WTC11 (cell line): ENCODE measurements at regions not wholly inside any gene's neighbourhood (a gene's known extent, or its start where the extent isn't known, plus 50 kb on each side); places are given as distances from the start of the nearest gene placed in this dataset.

Experiments used
- AR ChIP-seq: fragments of 250-450 bp; sonication (Bioruptor Pico); IDR thresholded peaks from 2 replicates; pipeline ENCODE4 v1.9.0; 2021; ENCODE audit warnings: mild to moderate bottlenecking
- ATF3 ChIP-seq: sonication (generic); formaldehyde crosslinking; conservative IDR thresholded peaks from 2 replicates; pipeline ENCODE4 v1.8.1; 2022; ENCODE audit warnings: mild to moderate bottlenecking, missing genetic modification reagents
- CREB1 ChIP-seq: sonication (generic); formaldehyde crosslinking; IDR thresholded peaks from 2 replicates; pipeline ENCODE4 v1.8.0; 2023; ENCODE audit warnings: mild to moderate bottlenecking, missing genetic modification reagents
- CTCF ChIP-seq: fragments of 200-600 bp; IDR thresholded peaks from 2 replicates; pipeline ENCODE4 v1.8.0; 2022; ENCODE audit warnings: antibody characterized with exemption
- E2F4 ChIP-seq: sonication (generic); formaldehyde crosslinking; IDR thresholded peaks from 2 replicates; pipeline ENCODE4 v1.8.1; 2022; ENCODE audit warnings: low read depth, mild to moderate bottlenecking, moderate library complexity, missing genetic modification reagents, borderline replicate concordance
- ETV6 ChIP-seq: sonication (generic); formaldehyde crosslinking; IDR thresholded peaks from 2 replicates; pipeline ENCODE4 v1.8.1; 2022; ENCODE audit warnings: mild to moderate bottlenecking, missing genetic modification reagents
- KAT7 ChIP-seq: sonication (generic); formaldehyde crosslinking; IDR thresholded peaks from 2 replicates; pipeline ENCODE4 v1.8.1; 2023; ENCODE audit warnings: missing genetic modification reagents, mild to moderate bottlenecking, borderline replicate concordance
- MAX ChIP-seq: sonication (generic); formaldehyde crosslinking; IDR thresholded peaks from 2 replicates; pipeline ENCODE4 v1.8.0; 2022; ENCODE audit warnings: mild to moderate bottlenecking, missing genetic modification reagents
- MLX ChIP-seq: sonication (generic); formaldehyde crosslinking; IDR thresholded peaks from 2 replicates; pipeline ENCODE4 v1.8.1; 2023; ENCODE audit warnings: mild to moderate bottlenecking, missing genetic modification reagents, moderate library complexity
- NR2C2 ChIP-seq: sonication (generic); formaldehyde crosslinking; IDR thresholded peaks from 2 replicates; pipeline ENCODE4 v1.8.0; 2022; ENCODE audit warnings: mild to moderate bottlenecking, missing genetic modification reagents
- PREB ChIP-seq: sonication (generic); formaldehyde crosslinking; IDR thresholded peaks from 2 replicates; pipeline ENCODE4 v1.8.1; 2022; ENCODE audit warnings: mild to moderate bottlenecking, missing genetic modification reagents, moderate library complexity, borderline replicate concordance
- USF1 ChIP-seq: sonication (generic); formaldehyde crosslinking; IDR thresholded peaks from 2 replicates; pipeline ENCODE4 v1.8.0; 2022; ENCODE audit warnings: mild to moderate bottlenecking, missing genetic modification reagents
- ZBTB43 ChIP-seq: sonication (generic); formaldehyde crosslinking; IDR thresholded peaks from 2 replicates; pipeline ENCODE4 v1.8.1; 2023; ENCODE audit warnings: mild to moderate bottlenecking, missing genetic modification reagents
- ZNF121 ChIP-seq: sonication (generic); formaldehyde crosslinking; IDR thresholded peaks from 2 replicates; pipeline ENCODE4 v1.8.0; 2023; ENCODE audit warnings: missing genetic modification reagents

- no peak for TF ChIP-seq MLX (CRISPR knock-in tag)
- TF ChIP-seq PREB (CRISPR knock-in tag) = no peak
- no peak for TF ChIP-seq CTCF
- TF ChIP-seq ETV6 = no peak
- no peak for TF ChIP-seq ZBTB43 (CRISPR knock-in tag)
- no peak for TF ChIP-seq NR2C2
- no peak for TF ChIP-seq E2F4
- TF ChIP-seq AR (CRISPR knock-in tag) = no peak
- no peak for TF ChIP-seq ZNF121 (CRISPR knock-in tag)
- TF ChIP-seq USF1 (CRISPR knock-in tag) = no peak
- no peak for TF ChIP-seq MAX (CRISPR knock-in tag)
- TF ChIP-seq ATF3 (CRISPR knock-in tag) = no peak
- no peak for TF ChIP-seq CREB1 (CRISPR knock-in tag)
- TF ChIP-seq KAT7 (CRISPR knock-in tag) = no peak
Observed at GRCh38 chr11:34564807-34565241, 51.2 kb upstream of the ELF5 start.
